GM19438 (cell line): ENCODE measurements at regions not wholly inside any gene's neighbourhood (a gene's known extent, or its start where the extent isn't known, plus 50 kb on each side); places are given as distances from the start of the nearest gene placed in this dataset.

Experiments used
- ATAC-seq: cut with Tn5 transposase; IDR thresholded peaks from one replicate; pipeline ENCODE4 v1.9.1; 2021; ENCODE audit warnings: low read depth; ENCODE audit not compliant: unreplicated experiment

- ATAC-seq: no peak
These were observed 75.8 kb upstream of the TMEM72 start for GRCh38 chr10:44835300-44835699.

- no peak for ATAC-seq
These were observed 67.7 kb upstream of the TMEM72 start for GRCh38 chr10:44843484-44843883.

GRCh38 chr10:44845361-44846175 is 65.6 kb upstream of the TMEM72 start:
- no peak for ATAC-seq

DNA sequence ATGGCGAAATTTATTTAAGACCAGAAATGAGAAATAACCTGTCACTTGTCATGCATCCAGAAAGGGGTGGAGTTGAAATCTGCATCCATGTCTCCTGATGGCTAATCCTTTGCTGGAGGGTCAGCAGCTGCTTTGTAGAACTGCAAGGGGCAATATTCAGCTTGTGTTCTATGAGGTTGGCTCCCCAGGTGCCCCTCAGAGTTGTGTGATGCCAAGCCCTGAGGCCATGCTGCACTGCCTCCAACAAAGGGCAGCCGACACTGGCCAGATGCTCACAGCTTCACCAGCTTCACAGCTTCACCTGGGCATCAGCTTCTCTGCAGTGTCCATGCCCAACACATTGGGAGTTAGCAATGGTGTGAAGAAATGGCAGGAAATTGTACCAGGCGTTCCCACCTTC is 64.0 kb upstream of the TMEM72 start:
- no peak for ATAC-seq

- ATAC-seq: no peak
These were observed 62.9 kb upstream of the TMEM72 start for GRCh38 chr10:44848211-44848610.

GRCh38 chr10:44849936-44850335 is 61.2 kb upstream of the TMEM72 start:
- no peak for ATAC-seq

DNA sequence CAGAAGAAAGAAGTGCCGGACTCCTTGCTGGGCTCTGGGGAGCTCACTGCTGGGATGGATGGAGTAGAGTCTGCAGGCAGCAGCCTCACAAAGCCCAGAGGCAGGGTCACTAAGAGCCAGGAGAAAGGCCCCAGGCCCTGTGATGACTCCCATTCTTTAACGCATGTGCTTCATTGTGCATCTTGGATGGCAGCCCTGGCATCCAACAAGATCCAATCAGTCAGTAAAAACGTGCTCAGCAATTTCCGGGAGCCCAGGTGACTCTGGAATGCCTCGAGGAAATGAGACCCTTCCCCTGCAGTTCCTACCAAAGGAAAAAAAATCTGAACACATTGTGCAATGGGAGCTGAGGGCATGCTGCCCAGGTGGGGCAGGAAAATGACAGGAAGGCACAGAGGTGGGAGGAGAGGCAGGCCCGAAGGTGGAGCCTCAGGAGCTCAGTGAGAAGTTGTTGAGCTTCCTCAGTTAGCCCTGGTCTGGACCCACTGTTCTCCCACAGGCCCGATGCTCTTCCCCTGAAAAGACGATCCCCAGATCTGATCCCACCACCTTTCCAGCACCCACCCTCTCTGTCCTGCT is 60.7 kb upstream of the TMEM72 start:
- ATAC-seq: no peak

DNA sequence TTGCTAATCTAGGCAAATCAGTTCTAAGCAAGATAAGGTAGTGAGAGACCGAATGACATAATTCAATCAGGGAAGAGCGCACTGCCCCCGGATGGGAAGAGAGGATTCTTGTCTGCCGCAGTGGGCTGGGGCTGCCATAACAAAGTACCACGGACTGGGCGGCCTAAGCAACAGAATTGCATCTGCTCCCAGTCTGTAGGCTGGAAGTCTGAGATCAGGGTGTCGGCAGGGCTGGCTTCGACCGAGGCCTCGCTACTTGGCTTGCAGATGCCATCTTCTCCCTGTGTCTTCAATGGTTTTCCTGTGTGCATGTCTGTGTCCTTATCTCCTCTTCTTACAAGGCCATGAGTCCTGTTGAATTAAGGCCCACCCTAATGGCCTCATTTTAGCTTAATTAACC is 59.7 kb upstream of the TMEM72 start:
- ATAC-seq: no peak

DNA sequence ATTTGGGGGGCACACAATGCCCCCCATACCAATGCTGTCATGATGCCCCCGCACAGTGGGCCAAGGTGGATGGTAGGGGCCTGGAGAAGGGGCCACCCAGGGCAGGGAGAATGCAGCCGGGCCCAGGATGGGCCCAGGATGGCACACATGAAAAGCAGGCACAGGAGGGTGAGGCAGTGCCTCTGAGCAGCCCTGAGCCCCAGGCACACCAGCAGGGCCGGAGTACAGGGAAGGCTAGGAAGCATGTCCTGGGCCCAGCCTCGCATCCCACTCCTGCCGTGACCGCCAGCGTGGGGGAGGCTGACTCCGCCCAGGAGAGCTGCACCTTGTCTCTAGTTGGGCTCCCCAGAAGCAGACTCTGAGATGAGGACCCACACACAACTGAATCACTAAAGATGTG is 59.3 kb upstream of the TMEM72 start:
- ATAC-seq: no peak

- ATAC-seq: no peak
These were observed 57.9 kb upstream of the TMEM72 start for GRCh38 chr10:44853148-44853734.

DNA sequence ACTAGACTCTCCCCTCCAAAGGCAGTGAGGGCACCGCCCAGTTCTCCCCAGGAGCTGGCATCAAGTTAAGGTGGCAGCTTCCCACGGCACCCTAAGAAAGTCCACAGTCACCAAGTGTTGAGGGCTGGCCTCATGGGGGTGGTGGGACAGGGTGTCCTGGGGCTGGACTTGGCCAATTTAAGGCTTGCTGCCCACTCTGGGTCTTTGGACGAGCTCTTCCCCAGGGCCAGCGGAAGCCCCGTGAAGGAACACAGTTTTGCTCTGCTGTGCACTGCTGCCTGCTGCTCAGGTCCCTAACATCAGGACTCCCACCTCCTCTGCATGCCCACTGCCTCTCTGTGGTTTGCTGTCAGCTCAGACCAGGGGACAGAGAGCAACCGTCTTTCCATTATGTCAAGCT is 57.3 kb upstream of the TMEM72 start:
- no peak for ATAC-seq

GRCh38 chr10:44854693-44855350 is 56.3 kb upstream of the TMEM72 start:
- ATAC-seq: no peak

DNA sequence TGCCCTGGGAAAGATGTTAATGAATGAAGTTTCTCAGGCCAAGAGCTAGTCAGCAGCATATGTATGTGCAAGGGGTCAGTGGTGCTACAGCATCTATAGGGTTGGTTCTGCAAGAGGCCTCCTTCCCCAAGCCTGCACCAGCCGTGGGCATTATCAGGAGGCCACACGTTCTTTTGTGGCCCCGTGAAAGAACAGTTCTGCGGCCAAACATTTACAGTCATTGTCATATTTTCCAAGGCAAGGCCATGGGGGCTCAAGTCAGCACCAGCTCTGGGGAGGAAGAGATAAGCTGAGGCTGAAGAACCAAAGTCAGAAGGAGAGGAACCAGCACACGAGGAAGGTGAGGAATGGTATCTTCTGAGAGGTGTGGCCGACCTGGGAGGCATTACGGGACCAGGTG is 54.4 kb upstream of the TMEM72 start:
- ATAC-seq: no peak

GRCh38 chr10:44857363-44858016 is 53.6 kb upstream of the TMEM72 start:
- peak; percentile 66 for ATAC-seq

DNA sequence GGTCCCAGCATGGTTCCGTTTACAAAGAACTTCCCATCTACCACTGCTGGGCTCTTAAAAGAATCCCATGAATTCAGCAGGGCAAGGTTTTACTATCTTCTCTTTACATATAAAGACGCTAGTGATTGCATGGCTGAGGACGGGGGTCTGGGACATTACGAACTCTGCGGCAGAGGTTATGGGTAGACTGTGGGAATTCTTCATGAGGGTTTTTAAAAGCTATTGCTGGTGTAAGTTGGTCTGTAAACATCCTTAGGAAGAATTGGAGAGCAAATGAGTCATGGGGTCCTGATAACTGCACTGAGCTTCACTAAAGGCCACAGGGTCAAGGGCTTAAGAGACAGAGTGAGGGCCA is 53.1 kb upstream of the TMEM72 start:
- no peak for ATAC-seq

GRCh38 chr10:44858988-44859387 is 52.1 kb upstream of the TMEM72 start:
- ATAC-seq: no peak

GRCh38 chr10:44859546-44860285 is 51.4 kb upstream of the TMEM72 start:
- ATAC-seq: no peak

- no peak for ATAC-seq
These were observed 50.1 kb upstream of the TMEM72 start for GRCh38 chr10:44860811-44861736.
